Activated CD4-positive, alpha-beta T cell treated with anti-CD3 and anti-CD28 coated beads for 36 hours (primary cell): ENCODE measurements at regions not wholly inside any gene's neighbourhood (a gene's known extent, or its start where the extent isn't known, plus 50 kb on each side); places are given as distances from the start of the nearest gene placed in this dataset.

Experiments used
- ATAC-seq: fragments of 200-7000 bp; cut with Tn5 transposase; one replicate; pipeline ENCODE4 v1.10.0; 2021; ENCODE audit warnings: mild to moderate bottlenecking, moderate library complexity
- CTCF ChIA-PET: fragments of 350-600 bp; sonication (Branson Sonifier 250); formaldehyde crosslinking; loops from one replicate; lab custom pipeline; 2021; ENCODE audit warnings: antibody characterized with exemption; lab: Charles Lee
- POLR2A ChIA-PET: fragments of 350-600 bp; sonication (Branson Sonifier 250); formaldehyde crosslinking; loops from one replicate; lab custom pipeline; 2021; ENCODE audit warnings: antibody characterized with exemption, inconsistent platforms; lab: Charles Lee
- DNase-seq: peaks from one replicate; pipeline ENCODE4 v3.0.0-alpha.2; 2020
- H3K27ac Mint-ChIP-seq: one replicate; pipeline ENCODE4 v1.8.0; 2021; ENCODE audit warnings: mixed read lengths
- H3K27me3 Mint-ChIP-seq: one replicate; pipeline ENCODE4 v1.8.0; 2021; ENCODE audit warnings: mixed read lengths
- H3K36me3 Mint-ChIP-seq: one replicate; pipeline ENCODE4 v1.8.0; 2021; ENCODE audit warnings: low read depth, mixed read lengths
- H3K4me1 Mint-ChIP-seq: one replicate; pipeline ENCODE4 v1.8.0; 2021; ENCODE audit warnings: mixed read lengths
- H3K4me3 Mint-ChIP-seq: one replicate; pipeline ENCODE4 v1.8.0; 2021; ENCODE audit warnings: mild to moderate bottlenecking, moderate library complexity, mixed read lengths
- H3K9me3 Mint-ChIP-seq: one replicate; pipeline ENCODE4 v1.8.0; 2021; ENCODE audit warnings: low read depth, mixed read lengths
- intact Hi-C, 2 experiments: fragments of 100-400 bp; cut with DNase I in 1 of 2; cut with micrococcal nuclease in 1 of 2; formaldehyde crosslinking; loops; one replicate each; pipeline versions ENCODE4 v1.14.2 to v1.15.1; 2022 to 2024; cut with DNase I, micrococcal nuclease

- no peak for ATAC-seq
- Mint-ChIP-seq H3K27me3 (no peaks in the 10 kb centered on the region), H3K4me3 (no peak overlapping the region), H3K36me3 (no peaks in the 10 kb centered on the region), H3K9me3 (peaks cover 16% of the 10 kb centered on the region), H3K4me1 (no peaks in the 10 kb centered on the region), H3K27ac (no peak overlapping the region)
- intact Hi-C loops: no loop called here
- DNase-seq: no peak
- CTCF ChIA-PET: no interaction called here
- POLR2A ChIA-PET: no interaction called here
Measured at GRCh38 chr4:124464836-124465235, 247.7 kb downstream of the ANKRD50 start.

DNA sequence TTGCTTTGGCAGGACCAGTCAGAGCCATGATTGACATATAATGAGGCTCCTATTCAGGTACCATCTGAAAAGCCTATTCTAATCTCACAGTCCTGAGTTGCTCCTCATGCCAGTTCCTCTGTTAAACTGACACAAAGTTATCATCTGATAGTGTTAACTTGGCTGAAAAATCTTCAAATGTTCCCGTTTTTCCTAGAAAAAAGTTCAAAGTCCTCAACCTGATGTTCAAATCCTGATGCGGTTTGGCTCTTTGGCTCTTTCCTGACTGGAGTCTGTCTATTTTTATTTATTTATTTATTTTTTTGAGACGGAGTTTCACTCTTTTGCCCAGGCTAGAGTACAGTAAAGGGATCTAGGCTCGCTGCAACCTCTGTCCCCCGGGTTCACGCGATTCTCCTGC lies 244.2 kb downstream of the ANKRD50 start:
- Mint-ChIP-seq H3K27me3 (no peaks in the 10 kb centered on the region), H3K27ac (no peak overlapping the region), H3K9me3 (no peaks in the 10 kb centered on the region), H3K36me3 (no peaks in the 10 kb centered on the region), H3K4me3 (no peak overlapping the region), H3K4me1 (no peaks in the 10 kb centered on the region)
- DNase-seq (no peak), ATAC-seq (no peak)
- intact Hi-C loops: no loop called here
- ChIA-PET POLR2A (no interaction called here), CTCF (no interaction called here)

DNA sequence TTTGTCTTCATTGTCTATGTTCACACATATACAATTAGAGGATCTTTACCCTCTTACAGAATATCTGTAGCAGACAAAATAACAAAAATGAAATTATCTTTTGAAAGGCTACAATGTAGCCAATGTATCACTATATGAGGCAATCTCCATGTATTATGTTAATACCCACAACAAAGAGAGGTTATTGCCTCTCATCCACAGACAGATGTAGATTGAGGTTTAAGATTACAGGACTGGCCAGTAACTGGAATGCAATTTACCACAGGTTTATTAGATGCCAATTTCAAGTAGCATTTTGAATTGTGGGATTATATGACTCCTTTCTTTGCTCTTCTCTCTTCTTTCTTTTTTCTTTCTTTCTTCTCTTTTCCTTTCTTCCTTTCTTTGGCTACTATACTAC lies 242.6 kb downstream of the ANKRD50 start:
- POLR2A ChIA-PET: no interaction called here
- Mint-ChIP-seq H3K36me3 (no peaks in the 10 kb centered on the region), H3K27ac (no peak overlapping the region), H3K4me1 (no peaks in the 10 kb centered on the region), H3K4me3 (no peak overlapping the region), H3K9me3 (no peaks in the 10 kb centered on the region), H3K27me3 (no peaks in the 10 kb centered on the region)
- no peak for ATAC-seq
- CTCF ChIA-PET: no interaction called here
- intact Hi-C loops: no loop called here
- no peak for DNase-seq

- ATAC-seq (no peak), DNase-seq (no peak)
- Mint-ChIP-seq H3K4me3 (no peak overlapping the region), H3K9me3 (no peaks in the 10 kb centered on the region), H3K36me3 (no peaks in the 10 kb centered on the region), H3K4me1 (no peaks in the 10 kb centered on the region), H3K27ac (no peak overlapping the region), H3K27me3 (peaks cover 2% of the 10 kb centered on the region)
- POLR2A ChIA-PET: no interaction called here
- CTCF ChIA-PET: interaction anchor here (0.6 kb wide), 2 partner anchors 42 to 658 kb away, joined by 3 to 4 read pairs; no protein-coding TSS in a partner anchor
- intact Hi-C loops: no loop called here
Measured at GRCh38 chr4:124478470-124478869, 234.1 kb downstream of the ANKRD50 start.

- intact Hi-C loops: no loop called here
- ChIA-PET CTCF (no interaction called here), POLR2A (no interaction called here)
- ATAC-seq (no peak), DNase-seq (no peak)
- Mint-ChIP-seq H3K9me3 (no peaks in the 10 kb centered on the region), H3K27ac (no peak overlapping the region), H3K27me3 (peaks cover 2% of the 10 kb centered on the region), H3K4me3 (no peak overlapping the region), H3K36me3 (no peaks in the 10 kb centered on the region), H3K4me1 (no peaks in the 10 kb centered on the region)
Measured at GRCh38 chr4:124480061-124480460, 232.5 kb downstream of the ANKRD50 start.

GRCh38 chr4:124481123-124481522 lies 231.4 kb downstream of the ANKRD50 start:
- Mint-ChIP-seq H3K27ac (no peak overlapping the region), H3K4me3 (no peak overlapping the region)

DNA sequence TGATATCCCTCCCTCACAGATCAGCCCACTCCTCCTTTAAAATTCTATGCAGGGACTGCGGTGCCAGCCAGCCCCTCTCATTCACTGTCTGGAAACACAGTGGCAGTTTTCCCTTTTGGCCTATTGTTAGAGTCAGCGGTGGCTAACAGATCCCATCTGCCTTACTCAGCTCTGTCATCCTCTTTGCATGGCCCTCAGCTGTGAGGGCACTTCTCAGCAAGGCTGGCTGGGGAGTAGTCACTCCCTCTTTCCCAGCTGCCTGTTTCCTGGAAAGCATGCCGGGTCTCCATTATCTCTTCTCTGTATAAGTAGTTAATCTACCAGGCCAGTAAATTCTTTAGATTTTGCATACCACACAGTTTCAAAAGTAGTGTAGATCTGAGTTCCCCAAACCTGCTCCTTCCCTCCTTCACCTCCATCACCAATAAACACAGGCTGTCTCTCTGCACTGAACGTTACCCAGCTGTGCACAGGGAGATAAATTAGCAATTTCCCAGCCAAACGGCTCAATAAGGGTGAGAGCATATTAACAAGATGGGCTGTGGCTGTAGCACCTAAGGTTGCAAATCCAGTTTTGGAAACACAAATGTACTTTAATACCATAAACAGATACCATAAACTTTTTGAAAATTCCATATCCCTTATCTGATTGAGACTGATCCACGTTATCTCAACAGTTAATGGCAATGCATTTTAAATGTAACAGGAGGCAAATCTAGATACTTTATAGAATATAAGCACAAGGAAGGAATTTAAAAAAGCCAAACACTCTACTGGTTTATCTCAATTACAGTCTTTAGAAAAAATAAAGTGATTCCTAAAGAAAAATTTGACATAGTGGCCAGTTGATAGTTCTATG lies 229.3 kb downstream of the ANKRD50 start:
- Mint-ChIP-seq H3K4me3 (no peak overlapping the region), H3K36me3 (no peaks in the 10 kb centered on the region), H3K27ac (no peak overlapping the region), H3K27me3 (peaks cover 2% of the 10 kb centered on the region), H3K4me1 (no peaks in the 10 kb centered on the region), H3K9me3 (no peaks in the 10 kb centered on the region)
- POLR2A ChIA-PET: no interaction called here
- intact Hi-C loops: no loop called here
- ATAC-seq (no peak), DNase-seq (no peak)
- CTCF ChIA-PET: no interaction called here

More at GRCh38 chr4:124481123-124481522, 231.4 kb downstream of the ANKRD50 start:
- no peak for ATAC-seq
- Mint-ChIP-seq H3K27me3 (peaks cover 2% of the 10 kb centered on the region), H3K36me3 (no peaks in the 10 kb centered on the region), H3K4me1 (no peaks in the 10 kb centered on the region), H3K9me3 (no peaks in the 10 kb centered on the region)
- ChIA-PET CTCF (no interaction called here), POLR2A (no interaction called here)
- intact Hi-C loops: no loop called here
- DNase-seq: no peak

DNA sequence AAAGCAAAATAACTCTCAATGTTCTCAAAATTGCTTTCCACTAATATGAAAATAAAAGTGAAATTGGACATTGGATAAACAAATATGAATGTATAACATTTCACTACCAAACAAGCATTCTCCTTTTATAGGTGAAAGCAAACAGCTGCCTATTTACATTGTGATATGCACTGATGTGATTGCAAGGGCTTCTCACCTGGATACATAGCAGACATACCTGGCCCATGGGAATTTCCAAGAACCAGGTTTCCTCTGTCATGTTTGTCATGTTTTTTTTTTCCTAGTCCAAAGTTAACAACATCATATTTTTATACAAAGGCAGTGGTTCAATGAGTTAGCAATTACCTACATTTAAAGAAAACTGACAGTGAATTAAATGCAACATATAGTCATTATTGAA lies 228.5 kb downstream of the ANKRD50 start:
- intact Hi-C loops: no loop called here
- peaks cover 2% of the 10 kb centered on the region for H3K27me3 Mint-ChIP-seq
- H3K4me3 Mint-ChIP-seq: no peak overlapping the region
- H3K36me3 Mint-ChIP-seq: no peaks in the 10 kb centered on the region
- ChIA-PET CTCF (no interaction called here), POLR2A (no interaction called here)
- no peaks in the 10 kb centered on the region for H3K4me1 Mint-ChIP-seq
- DNase-seq (no peak), ATAC-seq (no peak)
- no peak overlapping the region for H3K27ac Mint-ChIP-seq
- H3K9me3 Mint-ChIP-seq: no peaks in the 10 kb centered on the region

DNA sequence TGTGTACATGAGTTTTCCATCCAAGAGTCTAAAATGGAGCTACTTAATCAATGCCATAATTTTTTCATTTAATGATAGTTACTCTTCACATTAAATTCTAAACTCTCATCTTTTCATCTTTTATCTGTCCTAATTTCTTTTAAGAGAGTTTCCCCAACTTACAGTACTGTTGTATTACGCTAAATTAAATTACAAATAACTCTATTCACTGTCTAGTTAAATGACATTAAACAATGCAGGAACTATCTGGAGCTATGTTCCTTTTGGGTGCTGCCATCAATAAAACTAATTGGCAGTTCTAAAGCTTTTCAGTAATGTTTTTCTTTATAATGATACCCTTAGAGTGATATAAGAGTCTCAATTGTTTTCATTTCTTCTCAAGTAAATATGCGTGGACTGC lies 227.6 kb downstream of the ANKRD50 start:
- intact Hi-C loops: no loop called here
- H3K27ac Mint-ChIP-seq: no peak overlapping the region
- H3K36me3 Mint-ChIP-seq: no peaks in the 10 kb centered on the region
- no peak for DNase-seq
- POLR2A ChIA-PET: no interaction called here
- ATAC-seq: no peak
- H3K4me1 Mint-ChIP-seq: no peaks in the 10 kb centered on the region
- peaks cover 2% of the 10 kb centered on the region for H3K27me3 Mint-ChIP-seq
- no peaks in the 10 kb centered on the region for H3K9me3 Mint-ChIP-seq
- no peak overlapping the region for H3K4me3 Mint-ChIP-seq
- CTCF ChIA-PET: interaction anchor here (0.5 kb wide), 1 partner anchor 353 kb away, joined by 3 read pairs; no protein-coding TSS in a partner anchor

DNA sequence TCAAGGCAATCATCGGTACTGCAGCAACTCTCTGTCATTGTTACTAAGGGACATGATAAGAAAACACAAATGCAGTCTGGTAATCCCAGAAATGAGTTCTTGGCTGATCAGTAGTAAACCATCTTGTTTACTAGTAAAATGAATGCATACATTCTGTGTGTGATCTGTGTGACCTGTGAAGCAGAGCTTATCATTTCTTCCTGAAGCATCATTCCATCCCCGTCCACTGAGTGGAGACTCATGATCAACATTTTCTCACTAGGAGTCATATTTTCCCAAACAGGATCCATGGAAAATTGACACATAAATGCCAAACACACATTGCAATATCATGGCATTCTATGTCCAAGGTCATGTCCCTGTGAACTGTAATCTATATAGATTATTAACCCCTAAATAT lies 226.1 kb downstream of the ANKRD50 start:
- DNase-seq (no peak), ATAC-seq (no peak)
- intact Hi-C loops: no loop called here
- ChIA-PET CTCF (no interaction called here), POLR2A (no interaction called here)
- Mint-ChIP-seq H3K9me3 (no peaks in the 10 kb centered on the region), H3K27me3 (peaks cover 2% of the 10 kb centered on the region), H3K36me3 (no peaks in the 10 kb centered on the region), H3K4me3 (no peak overlapping the region), H3K27ac (no peak overlapping the region), H3K4me1 (no peaks in the 10 kb centered on the region)

DNA sequence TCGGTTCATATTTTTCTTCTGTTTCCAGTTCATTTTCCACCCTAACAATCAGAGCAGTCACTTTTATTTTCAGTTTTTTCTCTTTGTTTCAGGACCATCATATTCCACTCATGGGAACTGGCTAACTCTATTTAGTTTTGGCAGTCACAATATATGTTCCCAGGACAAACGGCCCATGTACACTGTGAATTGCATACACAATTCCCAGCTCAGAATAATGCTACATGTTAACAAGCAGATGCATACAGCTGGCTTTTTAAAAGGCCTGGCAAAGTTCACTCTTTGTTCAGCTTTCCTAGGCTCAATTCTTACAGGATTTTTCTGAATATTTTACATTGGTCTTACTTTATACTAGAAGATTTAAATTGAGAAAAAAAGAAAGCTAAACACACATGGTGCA lies 224.9 kb downstream of the ANKRD50 start:
- ATAC-seq (no peak), DNase-seq (no peak)
- Mint-ChIP-seq H3K4me3 (no peak overlapping the region), H3K36me3 (no peaks in the 10 kb centered on the region), H3K9me3 (no peaks in the 10 kb centered on the region), H3K4me1 (no peaks in the 10 kb centered on the region), H3K27ac (no peak overlapping the region), H3K27me3 (peaks cover 2% of the 10 kb centered on the region)
- CTCF ChIA-PET: no interaction called here
- POLR2A ChIA-PET: no interaction called here
- intact Hi-C loops: no loop called here

DNA sequence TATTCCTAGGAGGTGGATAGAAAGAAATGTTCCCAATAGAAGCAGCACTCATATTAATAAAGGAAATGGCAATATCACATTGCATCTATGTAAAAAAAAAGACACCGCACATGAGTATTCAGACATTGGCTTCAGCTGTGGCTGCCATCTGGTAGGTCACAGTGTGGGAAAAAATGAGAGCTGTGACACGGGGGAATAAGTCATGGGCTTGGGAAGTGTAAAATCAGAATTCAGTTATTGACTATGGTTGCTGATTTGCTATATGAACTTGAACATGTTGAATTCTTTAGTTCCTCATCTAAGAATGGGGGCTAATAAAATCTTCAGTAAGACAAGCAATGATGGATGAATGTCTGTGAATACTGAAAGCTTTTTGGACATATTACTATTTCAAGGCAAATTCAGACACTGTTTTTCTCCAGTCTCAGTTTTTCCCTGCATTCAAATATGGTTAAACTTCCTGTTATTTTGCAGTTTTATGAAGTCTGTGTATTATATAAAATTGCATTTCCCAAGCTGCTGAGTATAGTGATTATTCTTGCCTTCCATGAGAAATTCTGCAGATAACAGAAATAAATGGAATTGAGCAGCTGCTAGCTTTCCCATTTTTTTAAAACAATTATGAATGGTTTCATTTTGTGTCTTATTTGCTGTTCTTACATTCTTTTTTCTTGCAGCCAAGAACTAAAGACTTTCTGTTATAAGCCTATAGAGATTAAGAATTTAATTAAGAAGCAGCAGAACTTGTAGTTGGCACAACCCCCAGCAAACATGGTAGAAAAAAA lies 221.0 kb downstream of the ANKRD50 start:
- ATAC-seq: no peak
- no peak overlapping the region for H3K4me3 Mint-ChIP-seq
- H3K36me3 Mint-ChIP-seq: no peaks in the 10 kb centered on the region
- ChIA-PET CTCF (no interaction called here), POLR2A (no interaction called here)
- intact Hi-C loops: no loop called here
- no peak overlapping the region for H3K27ac Mint-ChIP-seq
- no peaks in the 10 kb centered on the region for H3K27me3 Mint-ChIP-seq
- H3K4me1 Mint-ChIP-seq: no peaks in the 10 kb centered on the region
- no peaks in the 10 kb centered on the region for H3K9me3 Mint-ChIP-seq
- DNase-seq: no peak
